Ishikawa (cell line): ENCODE measurements at regions not wholly inside any gene's neighbourhood (a gene's known extent, or its start where the extent isn't known, plus 50 kb on each side); places are given as distances from the start of the nearest gene placed in this dataset.

Experiments
- CEBPB ChIP-seq: IDR thresholded peaks from 2 replicates; pipeline ENCODE4 v1.6.1; 2012
- CREB1 ChIP-seq: IDR thresholded peaks from 2 replicates; pipeline ENCODE4 v1.6.1; 2012; ENCODE audit warnings: low read depth
- EGR1 ChIP-seq: IDR thresholded peaks from 2 replicates; pipeline ENCODE4 v1.6.1; 2012
- EP300 ChIP-seq: IDR thresholded peaks from 2 replicates; pipeline ENCODE4 v1.6.1; 2012; ENCODE audit warnings: borderline replicate concordance
- FOXM1 ChIP-seq: IDR thresholded peaks from 2 replicates; pipeline ENCODE4 v1.6.1; 2012; ENCODE audit warnings: low read depth, borderline replicate concordance
- MAX ChIP-seq: IDR thresholded peaks from 2 replicates; pipeline ENCODE4 v1.6.1; 2012
- NFIC ChIP-seq: IDR thresholded peaks from 2 replicates; pipeline ENCODE4 v1.6.1; 2012
- RAD21 ChIP-seq: IDR thresholded peaks from 2 replicates; pipeline ENCODE4 v1.6.1; 2012; ENCODE audit warnings: low read depth
- TAF1 ChIP-seq: IDR thresholded peaks from 2 replicates; pipeline ENCODE4 v1.6.1; 2012; ENCODE audit warnings: low read depth, mild to moderate bottlenecking
- TCF12 ChIP-seq: IDR thresholded peaks from 2 replicates; pipeline ENCODE4 v1.6.1; 2012; ENCODE audit warnings: low read depth
- TEAD4 ChIP-seq: IDR thresholded peaks from 2 replicates; pipeline ENCODE4 v1.6.1; 2012
- YY1 ChIP-seq: IDR thresholded peaks from 2 replicates; pipeline ENCODE4 v1.6.1; 2012; ENCODE audit warnings: low read depth
- ZBTB7A ChIP-seq: IDR thresholded peaks from 2 replicates; pipeline ENCODE4 v1.6.1; 2012; ENCODE audit warnings: low read depth
- TF ChIP-seq, protein P1 (sequence below): IDR thresholded peaks from 2 replicates; pipeline ENCODE4 v1.6.1; 2012; ENCODE audit warnings: low read depth, mild to moderate bottlenecking
- TF ChIP-seq, protein P2 (sequence below): IDR thresholded peaks from 2 replicates; pipeline ENCODE4 v1.6.1; 2012

DNA sequence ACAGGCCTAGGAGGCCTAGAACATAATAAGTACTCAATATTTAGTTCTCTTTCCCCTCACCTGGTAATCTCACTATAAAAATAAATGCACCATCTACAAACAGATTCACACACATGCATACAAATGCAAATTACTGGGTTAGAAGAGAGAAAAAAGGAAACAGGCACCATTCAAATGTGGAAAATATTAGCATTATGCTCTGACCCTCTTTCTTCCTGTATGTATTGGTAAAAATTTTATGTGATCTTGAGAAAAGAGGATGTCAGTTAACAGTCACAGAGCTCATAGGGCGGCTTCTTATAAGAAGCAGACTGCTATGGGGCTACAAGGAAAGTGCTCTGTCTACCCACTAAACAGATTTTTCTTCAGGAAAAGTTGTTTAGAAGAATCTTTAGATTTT lies 565.4 kb downstream of the LMO4 start:
- TF ChIP-seq FOXM1 (no peak), ZBTB7A (no peak), TAF1 (no peak), NFIC (no peak), TEAD4 (no peak), MAX (no peak)

DNA sequence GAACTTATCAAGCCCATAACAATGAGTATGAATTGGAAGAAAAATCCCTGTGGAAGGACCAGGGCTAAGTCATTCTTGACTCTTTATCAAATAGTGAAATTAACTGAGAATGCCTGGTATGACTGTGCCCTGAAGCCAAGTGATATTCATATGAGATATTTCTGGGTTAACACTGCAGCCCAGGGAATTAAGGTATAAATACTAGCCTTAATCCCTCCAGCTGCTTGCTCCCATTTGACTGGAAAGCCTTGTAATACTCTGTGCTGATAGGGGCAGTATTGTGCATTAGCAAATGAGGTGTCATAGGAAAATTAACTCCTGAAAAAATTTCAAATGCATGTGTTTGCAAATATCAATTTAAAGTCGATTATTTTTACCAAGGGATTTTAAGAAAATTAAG lies 568.8 kb downstream of the LMO4 start:
- TF ChIP-seq EP300, result no peak

DNA sequence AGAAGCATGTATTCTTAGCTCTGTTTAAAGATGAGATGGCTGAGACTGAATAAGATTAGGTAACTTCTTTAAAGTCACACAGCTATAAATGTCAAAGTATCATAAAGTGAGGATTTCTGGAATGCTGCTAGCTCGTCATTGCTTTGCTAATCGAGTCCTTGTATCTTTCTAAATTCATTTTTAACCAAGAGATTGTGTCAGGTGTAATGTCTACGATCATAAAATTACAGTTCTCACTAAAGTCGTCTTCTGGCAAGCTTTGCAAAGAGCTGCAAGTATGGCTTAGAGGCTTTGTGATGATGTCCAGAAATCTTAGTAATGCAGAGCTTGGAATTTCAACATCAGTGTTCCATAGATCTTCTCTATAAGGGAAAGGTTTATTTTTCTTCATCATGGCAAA lies 569.8 kb downstream of the LMO4 start:
- no peak for TF ChIP-seq CEBPB
- TF ChIP-seq TCF12, result no peak
- TF ChIP-seq EGR1, result no peak
- TF ChIP-seq MAX, result no peak
- TF ChIP-seq RAD21, result no peak
- TF ChIP-seq YY1, result no peak
- TF ChIP-seq EP300, result no peak
- TF ChIP-seq TEAD4, result no peak
- TF ChIP-seq, protein P1, sequence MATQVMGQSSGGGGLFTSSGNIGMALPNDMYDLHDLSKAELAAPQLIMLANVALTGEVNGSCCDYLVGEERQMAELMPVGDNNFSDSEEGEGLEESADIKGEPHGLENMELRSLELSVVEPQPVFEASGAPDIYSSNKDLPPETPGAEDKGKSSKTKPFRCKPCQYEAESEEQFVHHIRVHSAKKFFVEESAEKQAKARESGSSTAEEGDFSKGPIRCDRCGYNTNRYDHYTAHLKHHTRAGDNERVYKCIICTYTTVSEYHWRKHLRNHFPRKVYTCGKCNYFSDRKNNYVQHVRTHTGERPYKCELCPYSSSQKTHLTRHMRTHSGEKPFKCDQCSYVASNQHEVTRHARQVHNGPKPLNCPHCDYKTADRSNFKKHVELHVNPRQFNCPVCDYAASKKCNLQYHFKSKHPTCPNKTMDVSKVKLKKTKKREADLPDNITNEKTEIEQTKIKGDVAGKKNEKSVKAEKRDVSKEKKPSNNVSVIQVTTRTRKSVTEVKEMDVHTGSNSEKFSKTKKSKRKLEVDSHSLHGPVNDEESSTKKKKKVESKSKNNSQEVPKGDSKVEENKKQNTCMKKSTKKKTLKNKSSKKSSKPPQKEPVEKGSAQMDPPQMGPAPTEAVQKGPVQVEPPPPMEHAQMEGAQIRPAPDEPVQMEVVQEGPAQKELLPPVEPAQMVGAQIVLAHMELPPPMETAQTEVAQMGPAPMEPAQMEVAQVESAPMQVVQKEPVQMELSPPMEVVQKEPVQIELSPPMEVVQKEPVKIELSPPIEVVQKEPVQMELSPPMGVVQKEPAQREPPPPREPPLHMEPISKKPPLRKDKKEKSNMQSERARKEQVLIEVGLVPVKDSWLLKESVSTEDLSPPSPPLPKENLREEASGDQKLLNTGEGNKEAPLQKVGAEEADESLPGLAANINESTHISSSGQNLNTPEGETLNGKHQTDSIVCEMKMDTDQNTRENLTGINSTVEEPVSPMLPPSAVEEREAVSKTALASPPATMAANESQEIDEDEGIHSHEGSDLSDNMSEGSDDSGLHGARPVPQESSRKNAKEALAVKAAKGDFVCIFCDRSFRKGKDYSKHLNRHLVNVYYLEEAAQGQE, result no peak
- no peak for TF ChIP-seq TAF1
- no peak for TF ChIP-seq CREB1
- TF ChIP-seq ZBTB7A, result no peak
- no peak for TF ChIP-seq FOXM1
- TF ChIP-seq NFIC, result no peak
- TF ChIP-seq, protein P2, sequence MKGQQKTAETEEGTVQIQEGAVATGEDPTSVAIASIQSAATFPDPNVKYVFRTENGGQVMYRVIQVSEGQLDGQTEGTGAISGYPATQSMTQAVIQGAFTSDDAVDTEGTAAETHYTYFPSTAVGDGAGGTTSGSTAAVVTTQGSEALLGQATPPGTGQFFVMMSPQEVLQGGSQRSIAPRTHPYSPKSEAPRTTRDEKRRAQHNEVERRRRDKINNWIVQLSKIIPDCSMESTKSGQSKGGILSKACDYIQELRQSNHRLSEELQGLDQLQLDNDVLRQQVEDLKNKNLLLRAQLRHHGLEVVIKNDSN, result no peak

- TF ChIP-seq CEBPB (no peak), NFIC (no peak), FOXM1 (no peak), TEAD4 (no peak), MAX (no peak), RAD21 (no peak), EGR1 (no peak)
- TF ChIP-seq, protein P2, result no peak
- TF ChIP-seq, protein P1, result no peak
Observed at GRCh38 chr1:87899017-87899416, 570.3 kb downstream of the LMO4 start.

DNA sequence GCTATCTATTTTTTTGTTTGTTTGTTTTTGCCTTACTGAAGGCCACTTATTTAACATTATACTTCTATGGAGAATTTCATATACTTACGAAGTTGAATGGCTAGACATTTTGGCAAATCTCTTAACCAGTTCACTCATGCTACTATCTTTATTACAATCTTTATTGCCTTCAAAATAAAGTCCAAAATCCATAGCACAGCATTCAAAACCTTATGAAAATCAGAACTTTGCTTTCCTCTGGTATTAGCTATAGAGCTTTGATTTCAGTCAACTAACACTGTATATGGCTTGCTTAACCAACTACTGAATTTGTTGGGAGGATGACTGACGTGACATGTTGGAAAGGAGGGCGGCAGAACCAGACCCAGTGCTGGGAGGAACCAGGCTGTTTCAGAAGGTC lies 571.1 kb downstream of the LMO4 start:
- TF ChIP-seq TEAD4, result no peak
- no peak for TF ChIP-seq NFIC
- TF ChIP-seq, protein P1, result no peak
- TF ChIP-seq ZBTB7A, result no peak
- no peak for TF ChIP-seq CEBPB
